Jurkat, Clone E6-1 (cell line): ENCODE measurements at regions not wholly inside any gene's neighbourhood (a gene's known extent, or its start where the extent isn't known, plus 50 kb on each side); places are given as distances from the start of the nearest gene placed in this dataset.
"Not testable (repeated sequence)": the region's sequence is repeated elsewhere in the genome, so short reads cannot be mapped to it uniquely, and the experiment has no call there.

Experiments
- DNase-seq: peaks from one replicate; pipeline ENCODE4 v3.0.0-alpha.2; 2011; ENCODE audit warnings: low read depth, low spot score
- H3K4me3 ChIP-seq: 2 replicates; pipeline ENCODE4 v1.5.1; 2011; ENCODE audit warnings: mild to moderate bottlenecking, low read length, control low read depth, moderate library complexity

GRCh38 chr14:89701211-89702043 lies 253.1 kb downstream of the EFCAB11 start:
- peak overlapping the region; percentile 48 for H3K4me3 ChIP-seq
- DNase-seq = no peak

GRCh38 chr14:89700801-89701200 lies 253.7 kb downstream of the EFCAB11 start:
- no peak overlapping the region for H3K4me3 ChIP-seq
- no peak for DNase-seq

DNA sequence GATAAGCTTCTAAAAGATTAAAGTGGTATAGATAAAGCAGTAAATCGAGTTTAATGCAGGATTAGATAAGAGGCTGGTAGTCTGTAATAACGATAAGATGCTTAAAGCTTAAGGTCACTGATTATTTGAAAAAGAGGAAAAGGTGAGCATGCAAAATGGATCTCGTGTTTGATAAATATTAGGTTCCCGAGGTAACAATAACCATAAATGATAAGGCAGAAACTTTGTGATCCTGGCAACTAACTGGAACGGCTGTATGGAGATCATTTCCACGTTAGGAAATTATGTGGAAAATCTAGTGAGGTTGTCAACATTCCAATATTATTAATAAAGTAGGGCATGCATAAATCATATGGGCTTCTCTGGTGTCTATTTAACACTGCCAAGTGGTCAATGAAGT lies 255.5 kb downstream of the EFCAB11 start:
- H3K4me3 ChIP-seq = no peak overlapping the region
- DNase-seq = no peak

DNA sequence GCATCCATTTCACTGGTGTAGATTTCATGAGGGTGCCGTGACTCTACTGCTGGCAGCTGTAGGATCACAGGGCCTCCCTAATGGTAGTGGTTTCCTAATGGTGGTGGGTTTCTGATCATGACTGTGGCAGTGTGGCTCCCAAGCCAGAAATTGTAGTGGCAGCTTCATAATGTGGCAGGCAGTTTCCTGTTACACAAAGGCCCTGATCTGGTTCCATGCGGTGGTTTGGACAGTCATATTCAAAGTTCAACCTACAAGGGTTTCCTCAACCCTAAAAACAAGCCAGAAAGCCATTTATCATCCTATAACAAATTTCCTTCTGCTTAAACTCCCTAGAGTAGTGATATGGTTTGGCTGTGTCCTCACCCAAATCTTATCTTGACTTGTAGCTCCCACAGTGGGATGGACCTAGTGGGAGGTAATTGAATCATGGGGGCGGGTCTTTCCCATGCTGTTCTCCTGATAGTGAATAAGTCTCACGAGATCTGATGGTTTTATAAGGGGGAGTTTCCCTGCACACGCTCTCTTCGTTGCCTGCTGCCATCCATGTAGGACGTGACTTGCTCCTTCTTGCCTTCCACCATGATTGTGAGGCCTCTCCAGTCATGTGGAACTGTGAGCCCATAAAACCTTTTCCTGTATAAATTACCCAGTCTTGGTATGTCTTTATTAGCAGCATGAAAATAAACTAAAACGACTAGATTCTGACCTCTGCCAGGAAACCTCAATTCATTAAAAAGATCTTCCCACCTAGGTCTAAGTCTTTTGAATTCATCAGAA lies 257.1 kb downstream of the EFCAB11 start:
- DNase-seq = no peak
- H3K4me3 ChIP-seq = no peak overlapping the region

- DNase-seq = no peak
- H3K4me3 ChIP-seq = no peak overlapping the region
These were observed 258.7 kb downstream of the EFCAB11 start for GRCh38 chr14:89695846-89696245.

DNA sequence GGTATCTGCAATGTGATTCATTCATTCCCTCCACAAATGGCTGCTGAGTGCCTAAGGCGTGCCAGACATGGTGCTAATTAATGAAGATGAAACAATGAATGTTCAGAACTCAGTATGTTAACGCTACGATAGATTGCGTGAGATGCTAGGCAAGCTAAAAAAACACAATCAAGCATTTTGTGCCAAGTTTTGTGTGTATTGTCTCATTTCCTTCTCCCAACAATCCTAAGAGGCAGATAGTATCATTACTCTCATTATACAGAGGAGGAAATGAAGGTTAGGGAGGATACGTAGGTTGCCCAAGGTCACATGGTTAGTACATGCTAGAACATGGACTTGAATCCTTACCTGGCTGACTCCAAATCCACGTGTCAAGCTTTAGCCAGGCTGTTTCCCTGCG lies 264.4 kb downstream of the EFCAB11 start:
- no peak overlapping the region for H3K4me3 ChIP-seq
- no peak for DNase-seq

DNA sequence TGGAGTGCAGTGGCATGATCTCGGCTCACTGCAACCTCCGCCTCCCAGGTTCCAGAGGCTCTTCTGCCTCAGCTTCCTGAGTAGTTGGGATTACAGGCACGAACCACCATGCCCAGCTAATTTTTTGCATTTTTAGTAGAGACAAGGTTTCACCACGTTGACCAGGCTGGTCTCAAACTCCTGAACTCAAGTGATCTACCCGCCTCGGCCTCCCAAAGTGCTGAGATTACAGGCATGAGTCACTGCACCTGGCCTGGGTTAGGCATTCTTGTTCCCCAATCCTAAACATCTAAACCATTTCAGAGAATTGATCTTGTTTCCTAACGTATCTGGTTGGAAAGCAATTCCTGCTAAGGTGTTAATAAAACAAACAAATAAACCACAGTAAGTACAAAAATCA lies 264.8 kb downstream of the EFCAB11 start:
- DNase-seq, H3K4me3 ChIP-seq: not testable (repeated sequence)

DNA sequence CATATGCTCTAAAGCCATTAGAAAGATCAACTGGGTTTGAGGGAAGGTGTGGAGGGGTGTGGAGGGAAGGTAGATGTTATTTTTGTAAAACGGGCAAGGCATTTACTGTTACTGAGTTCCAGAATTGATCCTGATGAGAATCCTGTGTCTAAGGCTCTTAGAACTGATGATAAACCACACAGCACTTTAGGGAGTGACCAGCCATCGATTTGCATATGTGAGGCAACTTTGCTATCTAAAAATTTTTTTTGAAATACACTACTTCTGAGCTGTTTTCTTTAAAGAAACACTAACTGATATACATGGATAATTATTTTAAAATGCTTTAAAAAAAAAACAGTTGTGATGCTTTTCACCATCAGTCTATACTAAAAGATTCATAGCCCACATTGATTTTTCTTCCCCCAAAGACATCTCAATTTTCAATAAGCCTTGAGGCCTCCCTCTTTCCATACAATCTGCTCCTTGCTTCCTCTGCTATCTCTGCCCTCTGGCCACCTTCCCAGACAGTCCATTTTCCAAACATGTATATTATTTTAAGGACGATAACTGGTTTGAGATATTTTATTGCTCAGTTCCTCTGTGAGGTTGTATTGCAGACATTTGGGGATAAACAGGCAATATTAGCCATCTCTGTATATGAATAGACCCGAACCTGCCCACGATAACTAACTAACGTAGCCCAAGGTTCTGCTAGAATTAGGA lies 265.9 kb downstream of the EFCAB11 start:
- DNase-seq = no peak
- H3K4me3 ChIP-seq = no peak overlapping the region

DNA sequence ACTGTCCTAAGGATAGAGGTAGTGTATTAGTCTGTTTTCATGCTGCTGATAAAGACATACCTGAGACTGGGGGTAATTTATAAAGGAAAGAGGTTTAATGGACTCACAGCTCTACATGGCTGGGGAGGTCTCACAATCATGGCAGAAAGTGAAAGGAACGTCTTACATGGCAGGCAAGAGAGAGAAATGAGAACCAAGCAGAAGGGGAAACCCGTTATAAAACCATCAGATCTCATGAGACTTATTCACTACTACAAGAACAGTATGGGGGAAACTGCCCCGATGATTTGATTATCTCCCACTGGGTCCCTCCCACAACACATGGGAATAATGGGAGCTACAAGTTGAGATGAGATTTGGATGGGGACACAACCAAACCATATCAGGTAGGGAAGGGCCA lies 267.4 kb downstream of the EFCAB11 start:
- DNase-seq = not testable (repeated sequence)

DNA sequence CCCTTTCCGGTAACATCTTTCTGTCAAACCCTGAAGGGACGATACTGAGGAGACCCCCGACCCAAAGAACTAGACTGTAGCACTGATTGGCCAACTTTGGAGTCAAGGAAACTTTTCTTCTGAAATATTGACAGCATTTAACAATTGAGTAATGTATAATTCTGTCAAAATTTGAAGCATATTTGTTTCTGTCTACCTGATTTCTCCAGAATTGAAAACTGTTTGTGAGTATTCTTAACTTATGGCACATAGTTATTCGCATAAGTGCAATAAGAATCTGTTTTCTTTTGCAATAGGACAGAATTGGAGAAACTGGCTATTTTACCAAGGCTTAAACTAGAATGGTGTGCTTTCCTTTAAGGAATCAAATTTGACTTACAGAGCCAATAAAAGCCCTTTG lies 267.1 kb upstream of the FOXN3 start:
- no peak for DNase-seq
- H3K4me3 ChIP-seq = no peak overlapping the region

More for the DNA sequence above, 267.4 kb downstream of the EFCAB11 start:
- not testable (repeated sequence) for H3K4me3 ChIP-seq

- no peak overlapping the region for H3K4me3 ChIP-seq
- DNase-seq = peak; percentile 33
These were observed 264.3 kb upstream of the FOXN3 start for GRCh38 chr14:89681086-89682018.

GRCh38 chr14:89680156-89680555 lies 263.1 kb upstream of the FOXN3 start:
- no peak overlapping the region for H3K4me3 ChIP-seq
- no peak for DNase-seq

DNA sequence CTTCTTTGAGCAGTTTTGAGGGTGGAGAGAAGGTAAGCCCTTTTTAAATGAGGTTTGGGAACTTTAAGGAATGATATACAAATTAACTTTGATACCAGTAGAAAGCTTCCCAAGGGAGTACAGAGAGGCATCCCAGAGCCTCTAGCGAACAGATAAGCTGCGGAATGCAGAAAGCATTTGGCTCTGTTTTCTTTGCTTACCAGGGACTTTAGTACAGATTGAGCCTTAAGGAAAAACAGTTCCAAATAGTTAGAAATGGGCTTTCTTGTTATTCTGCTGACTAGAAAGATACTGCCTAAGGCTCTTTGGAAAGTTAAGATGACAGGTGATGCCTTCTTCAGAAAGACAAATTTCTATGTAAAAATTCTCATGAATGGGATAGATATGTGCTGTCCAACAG lies 261.7 kb upstream of the FOXN3 start:
- no peak for DNase-seq
- H3K4me3 ChIP-seq = no peak overlapping the region

- DNase-seq = no peak
- H3K4me3 ChIP-seq = no peak overlapping the region
These were observed 258.6 kb upstream of the FOXN3 start for GRCh38 chr14:89675590-89675989.

- DNase-seq = no peak
- no peak overlapping the region for H3K4me3 ChIP-seq
These were observed 257.9 kb upstream of the FOXN3 start for GRCh38 chr14:89674936-89675335.

- no peak overlapping the region for H3K4me3 ChIP-seq
- no peak for DNase-seq
These were observed 257.2 kb upstream of the FOXN3 start for GRCh38 chr14:89674240-89674639.

GRCh38 chr14:89673512-89674225 lies 256.6 kb upstream of the FOXN3 start:
- DNase-seq = peak; percentile 26
- no peak overlapping the region for H3K4me3 ChIP-seq
